Mesenchymal stem cell (in vitro differentiated cells and primary cell): ENCODE measurements at regions not wholly inside any gene's neighbourhood (a gene's known extent, or its start where the extent isn't known, plus 50 kb on each side); places are given as distances from the start of the nearest gene placed in this dataset.

Source experiments
- DNase-seq: peaks from one replicate; pipeline ENCODE4 v3.0.0-alpha.2; 2013
- H2AFZ ChIP-seq: one replicate; pipeline ENCODE4 v1.6.1; 2013; ENCODE audit warnings: low read depth, mild to moderate bottlenecking, control low read depth, inconsistent platforms, low read length, moderate library complexity
- H2AK5ac ChIP-seq: 2 replicates; pipeline ENCODE4 v1.6.1; 2013; ENCODE audit warnings: low read length, moderate library complexity, mild to moderate bottlenecking, inconsistent platforms; ENCODE audit not compliant: severe bottlenecking
- H2BK120ac ChIP-seq: one replicate; pipeline ENCODE4 v1.6.1; 2013; ENCODE audit warnings: low read depth, mild to moderate bottlenecking, inconsistent platforms, low read length, moderate library complexity
- H2BK12ac ChIP-seq, 2 experiments: one replicate each; pipeline ENCODE4 v1.6.1; 2013; ENCODE audit warnings: inconsistent platforms in 2 of 2, low read length in 2 of 2, mild to moderate bottlenecking in 2 of 2, moderate library complexity in 2 of 2, control low read depth in 1 of 2
- H2BK15ac ChIP-seq: one replicate; pipeline ENCODE4 v1.6.1; 2013; ENCODE audit warnings: mild to moderate bottlenecking, low read depth, inconsistent platforms; ENCODE audit not compliant: poor library complexity, severe bottlenecking
- H2BK5ac ChIP-seq: 2 replicates; pipeline ENCODE4 v1.6.1; 2013; ENCODE audit warnings: low read depth, mild to moderate bottlenecking, low read length, control low read depth, inconsistent platforms; ENCODE audit not compliant: poor library complexity, severe bottlenecking
- H3K14ac ChIP-seq, 2 experiments: one replicate each; pipeline ENCODE4 v1.6.1; 2013; ENCODE audit warnings: inconsistent platforms in 2 of 2, low read length in 2 of 2, control low read depth in 1 of 2, mild to moderate bottlenecking in 1 of 2, moderate library complexity in 1 of 2
- H3K18ac ChIP-seq, 2 experiments: one replicate each; pipeline ENCODE4 v1.6.1; 2013; ENCODE audit warnings: inconsistent platforms in 2 of 2, low read length in 2 of 2, control low read depth in 1 of 2, low read depth in 1 of 2, mild to moderate bottlenecking in 1 of 2
- H3K23ac ChIP-seq, 2 experiments: one replicate each; pipeline ENCODE4 v1.6.1; 2013; ENCODE audit warnings: inconsistent platforms in 2 of 2, low read length in 2 of 2, mild to moderate bottlenecking in 2 of 2, moderate library complexity in 2 of 2, control low read depth in 1 of 2
- H3K27ac ChIP-seq: 2 replicates; pipeline ENCODE4 v1.5.1; 2013; ENCODE audit warnings: mild to moderate bottlenecking, moderate library complexity, low read length, control low read depth, inconsistent platforms; ENCODE audit not compliant: poor library complexity, severe bottlenecking
- H3K27me3 ChIP-seq, 2 experiments: 2 replicates each; pipeline versions ENCODE4 v1.6.1 to v1.7.0; 2013; ENCODE audit warnings: low read length in 2 of 2, mild to moderate bottlenecking in 2 of 2, moderate library complexity in 2 of 2, control low read depth in 1 of 2, inconsistent platforms in 1 of 2; ENCODE audit not compliant: control insufficient read depth in 1 of 2, insufficient read depth in 1 of 2
- H3K36me3 ChIP-seq, 2 experiments: 2 replicates each; pipeline versions ENCODE4 v1.6.1 to v1.7.0; 2013; ENCODE audit warnings: low read length in 2 of 2, control low read depth in 1 of 2, inconsistent platforms in 1 of 2, low read depth in 1 of 2, mild to moderate bottlenecking in 1 of 2; ENCODE audit not compliant: insufficient read depth in 2 of 2, control insufficient read depth in 1 of 2
- H3K4ac ChIP-seq, 2 experiments: one replicate each; pipeline ENCODE4 v1.6.1; 2013; ENCODE audit warnings: inconsistent platforms in 2 of 2, low read length in 2 of 2, mild to moderate bottlenecking in 2 of 2, moderate library complexity in 2 of 2, control low read depth in 1 of 2, low read depth in 1 of 2
- H3K4me1 ChIP-seq: 2 replicates; pipeline ENCODE4 v1.6.1; 2013; ENCODE audit warnings: low read depth, low read length, control low read depth; ENCODE audit not compliant: control insufficient read depth, insufficient read depth
- H3K4me2 ChIP-seq: 2 replicates; pipeline ENCODE4 v1.6.1; 2013; ENCODE audit warnings: low read length, mild to moderate bottlenecking, inconsistent platforms; ENCODE audit not compliant: poor library complexity, severe bottlenecking
- H3K4me3 ChIP-seq, 2 experiments: 2 replicates each; pipeline versions ENCODE4 v1.5.1 to v1.7.0; 2013; ENCODE audit warnings: low read length in 2 of 2, mild to moderate bottlenecking in 2 of 2, control low read depth in 1 of 2, low read depth in 1 of 2; ENCODE audit not compliant: insufficient read depth in 1 of 2
- H3K79me1 ChIP-seq: replicated peaks from 2 replicates; pipeline ENCODE4 v1.6.1; 2013; ENCODE audit warnings: mild to moderate bottlenecking, control low read depth, low read length, inconsistent platforms; ENCODE audit not compliant: poor library complexity, severe bottlenecking
- H3K9ac ChIP-seq: 2 replicates; pipeline ENCODE4 v1.7.0; 2013; ENCODE audit warnings: mild to moderate bottlenecking, low read length, moderate library complexity
- H3K9me3 ChIP-seq: 2 replicates; pipeline ENCODE4 v1.7.0; 2013; ENCODE audit warnings: mild to moderate bottlenecking, low read length; ENCODE audit not compliant: control insufficient read depth
- H4K8ac ChIP-seq: one replicate; pipeline ENCODE4 v1.6.1; 2013; ENCODE audit warnings: inconsistent platforms, mild to moderate bottlenecking, low read length, moderate library complexity
- H4K91ac ChIP-seq: one replicate; pipeline ENCODE4 v1.6.1; 2013; ENCODE audit warnings: mild to moderate bottlenecking, low read length, inconsistent platforms
- WGBS: methylation state at CpG from one replicate; pipeline ENCODE4 v1.1.7; 2013; ENCODE audit warnings: mixed read lengths; 5-methylcytosine and 5-hydroxymethylcytosine counted together

DNA sequence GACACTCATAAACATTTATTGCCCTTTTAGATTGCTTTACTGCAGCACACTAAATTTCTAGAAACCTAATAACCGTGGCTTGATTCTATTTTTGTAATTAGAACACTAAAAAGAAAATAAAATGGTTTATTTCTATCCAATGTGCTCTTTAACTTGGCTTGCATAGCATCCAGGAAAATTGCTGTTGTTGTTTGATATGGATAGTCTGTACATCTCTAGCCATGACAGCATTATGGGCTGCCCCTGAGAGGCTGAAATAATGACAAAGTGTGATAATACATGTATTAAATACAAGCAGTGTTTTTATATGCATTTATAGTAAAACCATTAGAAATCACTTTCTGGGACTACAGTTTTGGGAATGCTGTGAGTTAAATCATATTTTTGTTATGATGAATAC lies 472.5 kb downstream of the EPM2A start:
- no peak overlapping the region for H2AK5ac ChIP-seq
- no CpG with 5 or more reads among the region's 1 CpG for WGBS
- H4K8ac ChIP-seq = no peak overlapping the region
- no peak overlapping the region for H3K14ac ChIP-seq
- no peak overlapping the region for H2BK15ac ChIP-seq
- H3K4me3 ChIP-seq = no peak overlapping the region
- no peak for DNase-seq
- no peak overlapping the region for H2AFZ ChIP-seq
- H2BK12ac ChIP-seq = no peak overlapping the region
- H3K18ac ChIP-seq = no peak overlapping the region
- no peak overlapping the region for H2BK120ac ChIP-seq
- no peaks in the 10 kb centered on the region for H3K27me3 ChIP-seq
- no peak overlapping the region for H3K23ac ChIP-seq
- no peak overlapping the region for H3K4ac ChIP-seq
- H2BK5ac ChIP-seq = no peak overlapping the region
- no peaks in the 10 kb centered on the region for H3K79me1 ChIP-seq
- no peak overlapping the region for H4K91ac ChIP-seq
- no peak overlapping the region for H3K9ac ChIP-seq
- no peak overlapping the region for H3K27ac ChIP-seq
- H3K4me2 ChIP-seq = no peak overlapping the region
- no peaks in the 10 kb centered on the region for H3K9me3 ChIP-seq
- H3K4me1 ChIP-seq = no peaks in the 10 kb centered on the region
- H3K36me3 ChIP-seq = no peaks in the 10 kb centered on the region

DNA sequence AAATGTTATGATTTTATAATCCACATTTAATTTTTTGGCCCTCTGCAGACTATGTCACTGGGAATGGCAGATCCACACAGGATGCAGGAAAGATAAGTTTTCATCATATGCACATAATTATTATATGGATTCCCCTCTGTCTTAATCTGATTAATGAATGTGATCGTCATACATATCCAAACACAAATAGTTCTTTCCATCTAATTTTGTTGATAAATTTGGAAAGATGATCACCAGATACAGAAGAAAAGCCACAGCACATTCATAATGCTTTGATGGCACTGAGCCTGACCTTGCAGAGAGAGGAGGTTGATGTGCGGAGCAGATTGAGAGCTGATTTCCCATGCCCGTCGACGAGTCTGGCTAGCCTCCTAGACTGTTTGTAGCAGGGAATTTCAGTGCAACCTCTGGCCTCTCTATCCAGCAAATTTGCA lies 471.5 kb downstream of the EPM2A start:
- no peaks in the 10 kb centered on the region for H3K27me3 ChIP-seq
- no peak overlapping the region for H3K4me2 ChIP-seq
- H3K4me3 ChIP-seq = no peak overlapping the region
- no peak overlapping the region for H2BK15ac ChIP-seq
- DNase-seq = no peak
- no peak overlapping the region for H2AK5ac ChIP-seq
- H3K36me3 ChIP-seq = no peaks in the 10 kb centered on the region
- H2BK12ac ChIP-seq = no peak overlapping the region
- no peak overlapping the region for H4K91ac ChIP-seq
- H3K4ac ChIP-seq = no peak overlapping the region
- H2AFZ ChIP-seq = no peak overlapping the region
- H3K27ac ChIP-seq = no peak overlapping the region
- no peaks in the 10 kb centered on the region for H3K9me3 ChIP-seq
- no peak overlapping the region for H3K9ac ChIP-seq
- no peak overlapping the region for H2BK5ac ChIP-seq
- WGBS = 54% methylated on average over 4 of the region's 5 CpGs
- H2BK120ac ChIP-seq = no peak overlapping the region
- no peak overlapping the region for H3K14ac ChIP-seq
- no peaks in the 10 kb centered on the region for H3K4me1 ChIP-seq
- H3K79me1 ChIP-seq = no peaks in the 10 kb centered on the region
- H3K23ac ChIP-seq = no peak overlapping the region
- H4K8ac ChIP-seq = peak overlapping the region; percentile 4
- no peak overlapping the region for H3K18ac ChIP-seq

DNA sequence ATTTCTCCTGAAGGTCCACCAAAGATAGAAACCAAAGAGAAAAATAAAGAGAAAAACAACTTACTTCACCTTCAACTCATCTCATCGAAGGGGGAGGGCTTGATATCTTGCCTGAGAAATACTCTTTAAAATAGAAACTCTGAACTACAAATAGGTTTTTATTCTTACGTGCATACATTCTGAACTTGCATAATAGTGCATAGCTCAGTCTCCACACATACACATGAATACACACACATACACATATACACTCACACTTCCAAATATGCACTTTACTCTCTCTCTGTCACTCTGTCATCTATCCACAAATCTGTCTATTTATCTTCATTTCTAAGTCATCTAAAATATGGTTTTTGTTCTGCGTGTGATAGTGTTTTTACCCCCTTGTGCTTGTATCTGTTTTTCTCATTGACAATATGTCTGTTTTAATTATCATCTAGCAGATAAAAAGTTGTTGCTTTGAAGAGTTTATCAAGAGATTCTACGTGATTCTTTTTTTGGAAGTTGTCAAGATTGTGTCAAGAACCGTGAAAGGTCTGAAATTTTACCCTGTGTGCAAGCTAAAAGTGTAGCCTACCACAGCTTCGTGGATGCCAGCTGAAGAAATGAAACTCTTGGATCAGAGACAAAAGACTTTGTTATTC lies 468.8 kb downstream of the EPM2A start:
- no peak overlapping the region for H2AFZ ChIP-seq
- H3K4me3 ChIP-seq = no peak overlapping the region
- no peak overlapping the region for H3K18ac ChIP-seq
- H3K79me1 ChIP-seq = no peaks in the 10 kb centered on the region
- H4K8ac ChIP-seq = no peak overlapping the region
- no peaks in the 10 kb centered on the region for H3K36me3 ChIP-seq
- no peak overlapping the region for H3K14ac ChIP-seq
- H3K9me3 ChIP-seq = no peaks in the 10 kb centered on the region
- WGBS = 76% methylated on average over 5 of the region's 6 CpGs
- no peak overlapping the region for H4K91ac ChIP-seq
- no peak overlapping the region for H2BK5ac ChIP-seq
- H3K9ac ChIP-seq = no peak overlapping the region
- H2BK12ac ChIP-seq = no peak overlapping the region
- no peak for DNase-seq
- H2AK5ac ChIP-seq = no peak overlapping the region
- no peaks in the 10 kb centered on the region for H3K4me1 ChIP-seq
- no peak overlapping the region for H3K4ac ChIP-seq
- no peak overlapping the region for H3K4me2 ChIP-seq
- no peak overlapping the region for H2BK15ac ChIP-seq
- no peak overlapping the region for H3K27ac ChIP-seq
- no peak overlapping the region for H3K23ac ChIP-seq
- no peaks in the 10 kb centered on the region for H3K27me3 ChIP-seq
- no peak overlapping the region for H2BK120ac ChIP-seq

DNA sequence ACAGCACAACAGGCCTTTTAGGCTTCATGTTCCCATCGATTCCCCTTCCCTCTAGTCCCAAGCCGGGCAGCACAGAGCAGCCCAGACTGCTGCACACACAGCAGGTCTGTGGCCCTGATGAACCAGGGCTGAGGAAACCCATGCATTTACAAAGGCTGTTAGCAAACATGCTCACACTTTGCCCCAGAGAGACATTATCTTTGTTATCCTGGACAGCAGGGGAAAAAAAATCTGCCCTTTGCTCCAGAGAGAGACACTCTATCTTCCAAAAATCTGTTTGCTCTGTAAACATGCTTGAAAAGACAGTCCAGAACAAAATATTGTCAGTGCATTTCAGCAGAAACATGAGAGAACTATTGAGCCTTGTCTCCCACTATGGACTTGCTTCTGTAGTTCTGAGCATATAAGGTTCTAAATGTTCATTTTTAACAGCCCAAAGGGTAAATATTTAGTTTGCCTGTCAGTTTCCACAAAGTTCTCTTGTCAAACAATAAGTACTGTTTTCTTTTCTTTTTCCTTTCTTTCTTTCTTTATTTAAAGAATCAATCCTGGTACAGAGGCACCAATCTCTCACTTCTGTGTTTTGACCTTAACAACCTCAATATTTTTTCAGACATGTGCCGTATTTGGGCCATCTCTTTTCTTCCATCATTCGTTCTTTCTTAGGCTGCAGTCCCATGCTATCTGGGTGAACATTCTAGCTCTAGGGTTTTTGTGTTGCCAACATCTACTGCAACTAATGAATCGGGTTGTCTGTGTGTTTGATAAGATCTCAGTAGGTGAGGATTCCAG lies 468.0 kb downstream of the EPM2A start:
- peak; percentile 11 for DNase-seq
- H3K79me1 ChIP-seq = no peaks in the 10 kb centered on the region
- no peak overlapping the region for H4K8ac ChIP-seq

More for the DNA sequence above, 468.0 kb downstream of the EPM2A start:
- Histone ChIP-seq H2BK120ac (no peak overlapping the region), H3K4ac (no peak overlapping the region), H3K14ac (no peak overlapping the region), H3K23ac (no peak overlapping the region), H3K9me3 (no peaks in the 10 kb centered on the region), H2BK15ac (no peak overlapping the region), H2AK5ac (no peak overlapping the region), H3K27ac (no peak overlapping the region), H2BK12ac (no peak overlapping the region), H2AFZ (no peak overlapping the region), H3K9ac (no peak overlapping the region), H3K27me3 (no peaks in the 10 kb centered on the region), H3K4me3 (no peak overlapping the region), H3K4me2 (no peak overlapping the region), H3K36me3 (no peaks in the 10 kb centered on the region), H3K4me1 (no peaks in the 10 kb centered on the region), H4K91ac (no peak overlapping the region), H2BK5ac (no peak overlapping the region), H3K18ac (no peak overlapping the region)
- 76% methylated on average over 5 of the region's 5 CpGs for WGBS
